HCT116 (cell line): ENCODE measurements at regions not wholly inside any gene's neighbourhood (a gene's known extent, or its start where the extent isn't known, plus 50 kb on each side); places are given as distances from the start of the nearest gene placed in this dataset.

Experiments
- ATAC-seq: fragments of 200-7000 bp; cut with Tn5 transposase; 2 replicates; pipeline ENCODE4 v1.9.1; 2020; ENCODE audit warnings: mild to moderate bottlenecking, moderate library complexity
- BruUV-seq: library from RNA; stranded (reverse); fragments of 400-500 nt; replicated peaks from 2 replicates; lab custom pipeline; 2021; lab: Mats Ljungman, UMichigan
- CTCF ChIA-PET: fragments of 300-600 bp; sonication (Branson Sonifier 250); formaldehyde crosslinking; loops from one replicate; lab custom pipeline; 2021; ENCODE audit warnings: antibody characterized with exemption; lab: Charles Lee
- POLR2A ChIA-PET: fragments of 300-600, 350-600 bp; sonication (Branson Sonifier 250); formaldehyde crosslinking; loops from one replicate; lab custom pipeline; 2021; ENCODE audit warnings: antibody characterized with exemption; lab: Charles Lee
- RAD21 ChIA-PET, 2 experiments: fragments of 300-600 bp; sonication (Branson Sonifier 250); formaldehyde crosslinking; loops; one replicate each; lab custom pipeline; 2023; ENCODE audit warnings: low total read pairs in 2 of 2; ENCODE audit not compliant: uncharacterized antibody in 2 of 2, unreplicated experiment in 2 of 2, low non-redundant PET in 1 of 2; lab: Charles Lee
- DNase-seq: peaks from one replicate; pipeline ENCODE4 v3.0.0-alpha.2; 2010; ENCODE audit warnings: low read depth, low spot score
- H2AFZ ChIP-seq: fragments of 200-600 bp; shearing (Covaris generic), sonication (generic); 2 replicates; pipeline ENCODE4 v1.6.1; 2017; ENCODE audit warnings: low read depth, mixed run types, mixed read lengths, antibody characterized with exemption, low read length; ENCODE audit not compliant: poor library complexity, severe bottlenecking
- H3K27ac ChIP-seq: 2 replicates; pipeline ENCODE4 v1.5.1; 2012; ENCODE audit warnings: low read depth, low read length
- H3K27me3 ChIP-seq: fragments of 200-600 bp; sonication (generic); 2 replicates; pipeline ENCODE4 v1.6.1; 2016; ENCODE audit warnings: mixed run types, low read length, mixed read lengths; ENCODE audit not compliant: insufficient read depth
- H3K36me3 ChIP-seq, 2 experiments: fragments of 200-500 bp in 1 of 2; fragments of 200-600 bp in 1 of 2; sonication (Bioruptor generic) in 1 of 2; sonication (generic) in 1 of 2; 2 replicates each; pipeline versions ENCODE4 v1.5.1 to v1.6.1; 2014 to 2016; ENCODE audit warnings: low read length in 2 of 2, inconsistent platforms in 1 of 2, mixed read lengths in 1 of 2, mixed run types in 1 of 2; ENCODE audit not compliant: insufficient read depth in 2 of 2, control insufficient read depth in 1 of 2
- H3K4me1 ChIP-seq, 2 experiments: fragments of 200-600 bp in 1 of 2; sonication (generic) in 1 of 2; 2 replicates each; pipeline versions ENCODE4 v1.5.1 to v1.6.1; 2012 to 2017; ENCODE audit warnings: low read length in 2 of 2, inconsistent platforms in 1 of 2, mild to moderate bottlenecking in 1 of 2, mixed read lengths in 1 of 2, mixed run types in 1 of 2, moderate library complexity in 1 of 2; ENCODE audit not compliant: insufficient read depth in 2 of 2, control insufficient read depth in 1 of 2
- H3K4me2 ChIP-seq: fragments of 200-600 bp; sonication (generic); 2 replicates; pipeline ENCODE4 v1.6.1; 2017; ENCODE audit warnings: mixed run types, low read length, mixed read lengths
- H3K4me3 ChIP-seq, 2 experiments: fragments of 200-600 bp in 1 of 2; sonication (generic) in 1 of 2; replicated peaks in 1 of 2; 2 replicates each; pipeline ENCODE4 v1.5.1; 2011 to 2016; ENCODE audit warnings: low read length in 2 of 2, control low read depth in 1 of 2, low read depth in 1 of 2, mild to moderate bottlenecking in 1 of 2, mixed read lengths in 1 of 2, mixed run types in 1 of 2
- H3K79me2 ChIP-seq: fragments of 200-600 bp; sonication (generic); 2 replicates; pipeline ENCODE4 v1.6.1; 2017; ENCODE audit warnings: mild to moderate bottlenecking, mixed run types, low read length, moderate library complexity, mixed read lengths; ENCODE audit not compliant: insufficient read depth
- H3K9ac ChIP-seq: fragments of 200-600 bp; sonication (generic); 2 replicates; pipeline ENCODE4 v1.6.1; 2016; ENCODE audit warnings: low read length, mixed read lengths
- H3K9me2 ChIP-seq: fragments of 200-600 bp; sonication (generic), shearing (Covaris generic); 2 replicates; pipeline ENCODE4 v1.6.1; 2017; ENCODE audit warnings: mixed run types, mild to moderate bottlenecking, moderate library complexity; ENCODE audit not compliant: insufficient read depth
- H3K9me3 ChIP-seq, 2 experiments: fragments of 200-500 bp in 1 of 2; fragments of 200-600 bp in 1 of 2; sonication (Bioruptor generic) in 1 of 2; sonication (generic) in 1 of 2; 2 replicates each; pipeline ENCODE4 v1.6.1; 2014 to 2017; ENCODE audit warnings: low read length in 2 of 2, mixed read lengths in 2 of 2, inconsistent platforms in 1 of 2, low read depth in 1 of 2, mild to moderate bottlenecking in 1 of 2, mixed run types in 1 of 2, moderate library complexity in 1 of 2; ENCODE audit not compliant: control insufficient read depth in 1 of 2, insufficient read depth in 1 of 2
- H4K20me1 ChIP-seq: fragments of 200-600 bp; sonication (generic), shearing (Covaris generic); 2 replicates; pipeline ENCODE4 v1.6.1; 2017; ENCODE audit warnings: mixed run types, mild to moderate bottlenecking, moderate library complexity; ENCODE audit not compliant: insufficient read depth
- ATF3 ChIP-seq: IDR thresholded peaks from 2 replicates; pipeline ENCODE4 v1.6.1; 2012
- CEBPB ChIP-seq: IDR thresholded peaks from 2 replicates; pipeline ENCODE4 v1.6.1; 2012; ENCODE audit warnings: low read depth
- CTCF ChIP-seq, 3 experiments: fragments of 200-600 bp in 1 of 3; sonication (generic) in 1 of 3; IDR thresholded peaks in 2 of 3; conservative IDR thresholded peaks in 1 of 3; 2 replicates each; pipeline ENCODE4 v1.5.1; 2012 to 2017; ENCODE audit warnings: low read depth in 2 of 3, low read length in 2 of 3, antibody characterized with exemption in 1 of 3, borderline replicate concordance in 1 of 3, control low read depth in 1 of 3, mild to moderate bottlenecking in 1 of 3, mixed read lengths in 1 of 3, mixed run types in 1 of 3, moderate library complexity in 1 of 3; ENCODE audit not compliant: insufficient read depth in 1 of 3
- EGR1 ChIP-seq: IDR thresholded peaks from 2 replicates; pipeline ENCODE4 v1.6.1; 2012; ENCODE audit warnings: low read depth
- EZH2phosphoT487 ChIP-seq: fragments of 200-600 bp; IDR thresholded peaks from 2 replicates; pipeline ENCODE4 v1.6.1; 2018; ENCODE audit warnings: antibody characterized with exemption, borderline replicate concordance
- POLR2AphosphoS5 ChIP-seq: IDR thresholded peaks from 2 replicates; pipeline ENCODE4 v1.6.1; 2011; ENCODE audit warnings: mild to moderate bottlenecking, low read depth, low read length, moderate library complexity
- RAD21 ChIP-seq: IDR thresholded peaks from 2 replicates; pipeline ENCODE4 v1.6.1; 2012; ENCODE audit warnings: low read depth, mild to moderate bottlenecking
- SP1 ChIP-seq: IDR thresholded peaks from 2 replicates; pipeline ENCODE4 v1.6.1; 2012; ENCODE audit warnings: low read depth
- TCF7L2 ChIP-seq: IDR thresholded peaks from 2 replicates; pipeline ENCODE4 v1.7.0; 2011; ENCODE audit warnings: borderline replicate concordance, inconsistent platforms; ENCODE audit not compliant: insufficient read depth, insufficient read length; ENCODE audit errors: extremely low read depth
- YY1 ChIP-seq: IDR thresholded peaks from 2 replicates; pipeline ENCODE4 v1.6.1; 2011; ENCODE audit warnings: low read length, low read depth, moderate library complexity, mild to moderate bottlenecking; ENCODE audit not compliant: insufficient replicate concordance; ENCODE audit errors: extremely low read depth
- ZBTB33 ChIP-seq: IDR thresholded peaks from 2 replicates; pipeline ENCODE4 v1.6.1; 2011; ENCODE audit warnings: mild to moderate bottlenecking, low read length, moderate library complexity; ENCODE audit not compliant: insufficient replicate concordance; ENCODE audit errors: extremely low read depth
- ZFX ChIP-seq: fragments of 450-650 bp; IDR thresholded peaks from 2 replicates; pipeline ENCODE4 v1.6.1; 2017
- ZNF274 ChIP-seq: fragments of 200-500 bp; sonication (Bioruptor generic); IDR thresholded peaks from 2 replicates; pipeline ENCODE4 v1.6.1; 2014; ENCODE audit warnings: mild to moderate bottlenecking, low read depth, low read length, inconsistent platforms
- intact Hi-C: fragments of 100-400 bp; cut with micrococcal nuclease; formaldehyde crosslinking; loops from 2 replicates; pipeline ENCODE4 v1.10.0; 2022

GRCh38 chr3:106276151-106276550, 407.3 kb upstream of the CBLB start (continued):
- no peak for TF ChIP-seq CTCF (IDR thresholded peaks at IDR 0.05 in 2 of 3, conservative IDR thresholded peaks at IDR 0.05 in 1 of 3; ENCODE audit: borderline replicate concordance in 1 of 3, insufficient read depth in 1 of 3, low read depth in 2 of 3, low read length in 2 of 3)
- no peak for TF ChIP-seq ZBTB33
- TF ChIP-seq, all 23 proteins: peak for 0

- ChIA-PET RAD21 (no interaction called here), CTCF (no interaction called here)
- ATAC-seq = no peak
- TF ChIP-seq POLR2AphosphoS5 (no peak), ZFX (no peak), TCF7L2 (no peak), SP1 (no peak), ZBTB33 (no peak), ATF3 (no peak), YY1 (no peak), ZNF274 (no peak), RAD21 (no peak), EZH2phosphoT487 (no peak), CTCF (IDR thresholded peaks at IDR 0.05 in 2 of 3, conservative IDR thresholded peaks at IDR 0.05 in 1 of 3; ENCODE audit: borderline replicate concordance in 1 of 3, insufficient read depth in 1 of 3, low read depth in 2 of 3, low read length in 2 of 3) (no peak), CEBPB (no peak), EGR1 (no peak)
Measured at GRCh38 chr3:106276755-106277612, 408.2 kb upstream of the CBLB start.

More at GRCh38 chr3:106276755-106277612, 408.2 kb upstream of the CBLB start:
- BruUV-seq = no TSS peak
- no peaks in the 10 kb centered on the region for H3K36me3 ChIP-seq
- no peaks in the 10 kb centered on the region for H4K20me1 ChIP-seq
- H3K4me1 ChIP-seq = no peaks in the 10 kb centered on the region
- no peak overlapping the region for H2AFZ ChIP-seq
- H3K27ac ChIP-seq = no peak overlapping the region
- no peaks in the 10 kb centered on the region for H3K79me2 ChIP-seq
- intact Hi-C loops = no loop called here
- POLR2A ChIA-PET = no interaction called here
- H3K9me3 ChIP-seq = no peaks in the 10 kb centered on the region
- no peak overlapping the region for H3K9ac ChIP-seq
- H3K9me2 ChIP-seq = no peaks in the 10 kb centered on the region
- H3K4me3 ChIP-seq = no peak overlapping the region
- H3K27me3 ChIP-seq = no peaks in the 10 kb centered on the region
- DNase-seq = no peak
- no peak overlapping the region for H3K4me2 ChIP-seq
